Trophoblast cell (in vitro differentiated cells and primary cell): ENCODE measurements at regions not wholly inside any gene's neighbourhood (a gene's known extent, or its start where the extent isn't known, plus 50 kb on each side); places are given as distances from the start of the nearest gene placed in this dataset.
A peak's percentile ranks its signal among the peaks of the same experiment; 100 is the strongest.

ENCODE experiments used
- DNase-seq, 2 donors: peaks; one replicate each; pipeline ENCODE4 v3.0.0-alpha.2; 2016
- H2AFZ ChIP-seq: 2 replicates; pipeline ENCODE4 v1.6.1; 2013; ENCODE audit warnings: low read length, moderate library complexity, mild to moderate bottlenecking; ENCODE audit not compliant: insufficient read depth, poor library complexity
- H2AK5ac ChIP-seq: 2 replicates; pipeline ENCODE4 v1.6.1; 2013; ENCODE audit warnings: mild to moderate bottlenecking, low read length
- H2BK120ac ChIP-seq: 2 replicates; pipeline ENCODE4 v1.6.1; 2013; ENCODE audit warnings: low read length, mild to moderate bottlenecking, moderate library complexity; ENCODE audit not compliant: insufficient read depth, poor library complexity
- H2BK12ac ChIP-seq: 2 replicates; pipeline ENCODE4 v1.6.1; 2013; ENCODE audit warnings: mild to moderate bottlenecking, low read length, moderate library complexity
- H2BK5ac ChIP-seq: 2 replicates; pipeline ENCODE4 v1.6.1; 2013; ENCODE audit warnings: low read length, low read depth, moderate library complexity, mild to moderate bottlenecking; ENCODE audit not compliant: poor library complexity
- H3K14ac ChIP-seq: 2 replicates; pipeline ENCODE4 v1.6.1; 2013; ENCODE audit warnings: mild to moderate bottlenecking, low read length
- H3K18ac ChIP-seq: 2 replicates; pipeline ENCODE4 v1.6.1; 2013; ENCODE audit warnings: mild to moderate bottlenecking, low read length
- H3K23ac ChIP-seq: 2 replicates; pipeline ENCODE4 v1.6.1; 2013; ENCODE audit warnings: low read length
- H3K27ac ChIP-seq: 2 replicates; pipeline ENCODE4 v1.5.1; 2013; ENCODE audit warnings: low read depth, mild to moderate bottlenecking, inconsistent platforms, low read length, moderate library complexity
- H3K27me3 ChIP-seq: 2 replicates; pipeline ENCODE4 v1.6.1; 2013; ENCODE audit warnings: inconsistent platforms, mild to moderate bottlenecking, low read length, moderate library complexity; ENCODE audit not compliant: insufficient read depth
- H3K36me3 ChIP-seq, 2 experiments: 1 replicate in 1 of 2; 2 replicates in 1 of 2; pipeline ENCODE4 v1.6.1; 2013; ENCODE audit warnings: low read length in 2 of 2, mild to moderate bottlenecking in 2 of 2, moderate library complexity in 1 of 2; ENCODE audit not compliant: insufficient read depth in 2 of 2, control insufficient read depth in 1 of 2
- H3K4ac ChIP-seq: 2 replicates; pipeline ENCODE4 v1.6.1; 2013; ENCODE audit warnings: low read depth, mild to moderate bottlenecking, low read length, moderate library complexity
- H3K4me1 ChIP-seq, 2 experiments: 1 replicate in 1 of 2; 2 replicates in 1 of 2; pipeline ENCODE4 v1.6.1; 2013; ENCODE audit warnings: low read length in 2 of 2, mild to moderate bottlenecking in 2 of 2, moderate library complexity in 1 of 2; ENCODE audit not compliant: insufficient read depth in 2 of 2, control insufficient read depth in 1 of 2
- H3K4me2 ChIP-seq: 2 replicates; pipeline ENCODE4 v1.6.1; 2013; ENCODE audit warnings: inconsistent platforms, mild to moderate bottlenecking, low read length, moderate library complexity
- H3K4me3 ChIP-seq: 2 replicates; pipeline ENCODE4 v1.5.1; 2013; ENCODE audit warnings: mild to moderate bottlenecking, low read depth, low read length, inconsistent platforms
- H3K79me1 ChIP-seq: one replicate; pipeline ENCODE4 v1.6.1; 2013; ENCODE audit warnings: low read length
- H3K79me2 ChIP-seq: 2 replicates; pipeline ENCODE4 v1.6.1; 2013; ENCODE audit warnings: low read length, mild to moderate bottlenecking; ENCODE audit not compliant: control insufficient read depth, insufficient read depth, poor library complexity
- H3K9ac ChIP-seq: 2 replicates; pipeline ENCODE4 v1.6.1; 2013; ENCODE audit warnings: mild to moderate bottlenecking, low read length
- H3K9me3 ChIP-seq: 2 replicates; pipeline ENCODE4 v1.6.1; 2013; ENCODE audit warnings: low read depth, mild to moderate bottlenecking, control low read depth, inconsistent platforms, low read length; ENCODE audit not compliant: insufficient read depth
- H4K12ac ChIP-seq: 2 replicates; pipeline ENCODE4 v1.6.1; 2013; ENCODE audit warnings: low read depth, mild to moderate bottlenecking, low read length, moderate library complexity
- H4K8ac ChIP-seq: 2 replicates; pipeline ENCODE4 v1.6.1; 2013; ENCODE audit warnings: low read depth, mild to moderate bottlenecking, low read length, moderate library complexity
- H4K91ac ChIP-seq: one replicate; pipeline ENCODE4 v1.6.1; 2013; ENCODE audit warnings: low read depth, mild to moderate bottlenecking, low read length, moderate library complexity
- WGBS: extraction: QIAGEN DNeasy Blood & Tissue Kit; methylation state at CpG from one replicate; pipeline ENCODE4 v1.1.7; 2013; ENCODE audit warnings: missing lambda C conversion rate; ENCODE audit not compliant: insufficient read length, insufficient coverage; ENCODE audit errors: extremely low coverage; 5-methylcytosine and 5-hydroxymethylcytosine counted together

GRCh38 chr3:14282001-14282705, 103.5 kb downstream of the LSM3 start:
- Histone ChIP-seq H3K23ac (no peak overlapping the region), H4K8ac (no peak overlapping the region), H3K4me3 (no peak overlapping the region), H2BK5ac (no peak overlapping the region), H3K79me1 (peaks cover 12% of the 10 kb centered on the region), H3K79me2 (no peaks in the 10 kb centered on the region), H3K4ac (no peak overlapping the region), H3K4me1 (peaks cover 29 to 35% of the 10 kb centered on the region in 2 experiments), H3K14ac (no peak overlapping the region), H3K9ac (no peak overlapping the region), H3K4me2 (no peak overlapping the region), H4K91ac (peak overlapping the region; percentile 38), H2BK12ac (peak overlapping the region; percentile 40), H2AFZ (no peak overlapping the region), H2AK5ac (no peak overlapping the region), H3K9me3 (no peaks in the 10 kb centered on the region), H3K27me3 (no peaks in the 10 kb centered on the region), H3K18ac (no peak overlapping the region), H3K36me3 (no peaks in the 10 kb centered on the region), H2BK120ac (no peak overlapping the region), H4K12ac (no peak overlapping the region), H3K27ac (no peak overlapping the region)
- no CpG with 5 or more reads among the region's 12 CpGs for WGBS
- no peak for DNase-seq

GRCh38 chr3:14282706-14283075, 104.1 kb downstream of the LSM3 start:
- no peak overlapping the region for H4K91ac ChIP-seq
- no peak overlapping the region for H4K8ac ChIP-seq
- no peak overlapping the region for H3K27ac ChIP-seq
- no peak overlapping the region for H3K23ac ChIP-seq
- H3K4me3 ChIP-seq: no peak overlapping the region
- no peaks in the 10 kb centered on the region for H3K9me3 ChIP-seq
- no peak overlapping the region for H3K4ac ChIP-seq
- H2BK12ac ChIP-seq: no peak overlapping the region
- no peak overlapping the region for H2AFZ ChIP-seq
- H3K14ac ChIP-seq: no peak overlapping the region
- H2BK120ac ChIP-seq: no peak overlapping the region
- WGBS: no CpG with 5 or more reads among the region's 6 CpGs
- H3K79me1 ChIP-seq: peaks cover 12% of the 10 kb centered on the region
- no peaks in the 10 kb centered on the region for H3K36me3 ChIP-seq
- H2BK5ac ChIP-seq: no peak overlapping the region
- no peaks in the 10 kb centered on the region for H3K79me2 ChIP-seq
- H3K4me2 ChIP-seq: no peak overlapping the region
- H2AK5ac ChIP-seq: no peak overlapping the region
- H3K9ac ChIP-seq: no peak overlapping the region
- H3K18ac ChIP-seq: no peak overlapping the region
- no peak overlapping the region for H4K12ac ChIP-seq
- H3K27me3 ChIP-seq: no peaks in the 10 kb centered on the region
- peaks cover 31 to 35% of the 10 kb centered on the region in 2 experiments for H3K4me1 ChIP-seq
- no peak for DNase-seq

GRCh38 chr3:14283092-14283812, 104.6 kb downstream of the LSM3 start:
- no peak overlapping the region for H2BK12ac ChIP-seq
- no CpG with 5 or more reads among the region's 7 CpGs for WGBS
- no peak overlapping the region for H2BK5ac ChIP-seq
- no peak overlapping the region for H2AFZ ChIP-seq
- H3K4ac ChIP-seq: no peak overlapping the region
- H3K79me1 ChIP-seq: peaks cover 12% of the 10 kb centered on the region
- no peak overlapping the region for H3K27ac ChIP-seq
- no peak overlapping the region for H3K4me3 ChIP-seq
- H3K4me2 ChIP-seq: no peak overlapping the region
- no peaks in the 10 kb centered on the region for H3K27me3 ChIP-seq
- no peaks in the 10 kb centered on the region for H3K36me3 ChIP-seq
- no peak overlapping the region for H3K23ac ChIP-seq
- H2BK120ac ChIP-seq: no peak overlapping the region
- no peak overlapping the region for H4K12ac ChIP-seq
- H3K18ac ChIP-seq: no peak overlapping the region
- no peak overlapping the region for H4K8ac ChIP-seq
- H3K79me2 ChIP-seq: no peaks in the 10 kb centered on the region
- peak overlapping the region; percentile 6 for H2AK5ac ChIP-seq
- DNase-seq: no peak
- H4K91ac ChIP-seq: no peak overlapping the region
- no peak overlapping the region for H3K9ac ChIP-seq
- H3K4me1 ChIP-seq: peaks cover 31 to 34% of the 10 kb centered on the region in 2 experiments
- H3K9me3 ChIP-seq: no peaks in the 10 kb centered on the region
- H3K14ac ChIP-seq: no peak overlapping the region

- Histone ChIP-seq H2BK12ac (no peak overlapping the region), H2AFZ (no peak overlapping the region), H3K18ac (no peak overlapping the region), H3K9me3 (no peaks in the 10 kb centered on the region), H4K12ac (no peak overlapping the region), H3K27ac (no peak overlapping the region), H2BK5ac (no peak overlapping the region), H3K79me2 (no peaks in the 10 kb centered on the region), H3K79me1 (peaks cover 9% of the 10 kb centered on the region), H3K4me3 (no peak overlapping the region), H4K91ac (no peak overlapping the region), H3K4me2 (no peak overlapping the region), H2AK5ac (no peak overlapping the region), H3K23ac (no peak overlapping the region), H2BK120ac (no peak overlapping the region), H4K8ac (no peak overlapping the region), H3K14ac (no peak overlapping the region), H3K27me3 (no peaks in the 10 kb centered on the region), H3K4ac (no peak overlapping the region), H3K9ac (no peak overlapping the region), H3K4me1 (peaks cover 24 to 28% of the 10 kb centered on the region in 2 experiments), H3K36me3 (no peaks in the 10 kb centered on the region)
- no CpG with 5 or more reads among the region's 4 CpGs for WGBS
- DNase-seq: no peak
These were observed 105.3 kb downstream of the LSM3 start for GRCh38 chr3:14283813-14284438.
